Amygdala (tissue), 56 donors: ENCODE measurements at regions not wholly inside any gene's neighbourhood (a gene's known extent, or its start where the extent isn't known, plus 50 kb on each side); places are given as distances from the start of the nearest gene placed in this dataset.

Experiments used
- DNase-seq, 56 donors: peaks; one replicate each; lab custom pipeline; 2025; lab: John Stamatoyannopoulos, UW

DNA sequence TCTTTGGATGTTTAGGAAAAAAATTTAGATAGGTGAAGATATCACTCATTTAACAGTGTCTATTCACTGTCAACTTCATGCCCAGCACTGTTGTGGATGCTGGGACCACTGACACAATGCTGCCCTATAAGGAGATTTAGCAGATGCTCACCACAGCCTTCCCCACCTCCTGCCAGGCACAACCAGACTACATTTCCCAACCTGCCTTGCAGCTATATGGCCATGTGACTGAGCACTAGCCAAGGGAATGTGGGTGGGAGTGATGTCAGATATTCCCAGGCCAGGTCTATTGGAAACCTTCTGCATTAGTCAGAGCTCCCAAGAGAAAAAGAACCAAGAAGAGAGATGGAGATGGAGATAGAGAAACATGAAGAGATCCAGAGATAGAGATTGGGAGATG lies 302.6 kb upstream of the TAS2R1 start:
- no peak for DNase-seq

GRCh38 chr5:9930156-9930555 lies 300.0 kb upstream of the TAS2R1 start:
- DNase-seq: no peak

DNA sequence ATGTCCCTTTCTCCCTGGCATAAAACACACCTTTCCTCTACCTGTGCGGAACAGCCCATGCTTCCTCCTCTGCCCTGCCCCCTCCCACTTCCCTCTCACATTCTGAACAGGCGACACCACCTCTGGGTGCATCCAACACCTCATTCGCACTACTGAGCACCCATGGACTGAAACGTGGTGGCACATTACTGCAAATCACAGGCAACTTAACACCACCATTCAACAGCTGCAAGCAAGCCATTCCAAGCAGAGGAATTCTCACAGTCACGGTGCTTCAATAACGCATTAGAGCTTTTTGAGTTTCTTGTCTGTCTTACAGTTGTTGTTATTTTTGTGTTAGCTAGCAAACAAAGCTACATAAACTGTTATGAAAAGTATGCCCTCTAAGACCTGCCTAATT lies 298.2 kb upstream of the TAS2R1 start:
- no peak for DNase-seq

- no peak for DNase-seq
Observed at GRCh38 chr5:9927521-9927997, 297.4 kb upstream of the TAS2R1 start.

DNA sequence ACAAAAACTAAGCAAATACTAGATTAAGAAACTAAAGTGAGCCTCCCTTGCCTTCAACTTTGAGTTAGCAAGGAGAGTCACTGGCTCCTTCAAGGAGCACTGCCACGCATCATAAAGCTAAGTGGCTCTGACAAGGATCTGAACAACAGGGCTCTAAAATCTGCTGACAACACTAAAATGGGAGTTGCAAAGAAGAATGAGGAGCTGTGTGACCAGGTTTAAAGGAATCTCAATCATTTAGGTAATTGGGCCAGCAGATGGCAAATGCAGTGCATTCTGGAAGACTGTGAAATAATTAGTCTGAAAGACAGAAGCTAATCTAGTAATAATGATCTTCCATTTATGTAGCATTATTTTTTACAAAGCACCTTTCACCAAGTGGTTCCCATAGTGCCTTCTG lies 297.0 kb upstream of the TAS2R1 start:
- no peak for DNase-seq

DNA sequence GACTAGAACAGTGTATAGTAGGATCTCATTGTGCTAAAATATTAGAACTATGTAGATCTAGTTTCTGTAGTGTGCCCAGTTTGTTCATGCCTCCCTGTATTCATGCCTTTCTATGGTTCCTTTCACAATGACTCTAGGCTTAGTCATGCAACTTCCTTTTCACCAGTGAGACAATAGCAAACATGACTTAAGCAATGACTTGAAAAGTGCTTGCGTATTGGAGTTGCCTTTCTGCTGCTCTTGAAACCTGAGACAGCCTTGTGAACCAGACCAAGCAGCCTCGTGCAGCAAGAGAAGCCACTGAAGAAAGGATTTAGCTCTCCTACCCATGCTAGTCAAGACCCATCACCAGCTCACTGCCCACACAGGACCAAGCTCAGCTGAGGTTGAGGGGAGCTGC lies 294.5 kb upstream of the TAS2R1 start:
- DNase-seq: no peak

DNA sequence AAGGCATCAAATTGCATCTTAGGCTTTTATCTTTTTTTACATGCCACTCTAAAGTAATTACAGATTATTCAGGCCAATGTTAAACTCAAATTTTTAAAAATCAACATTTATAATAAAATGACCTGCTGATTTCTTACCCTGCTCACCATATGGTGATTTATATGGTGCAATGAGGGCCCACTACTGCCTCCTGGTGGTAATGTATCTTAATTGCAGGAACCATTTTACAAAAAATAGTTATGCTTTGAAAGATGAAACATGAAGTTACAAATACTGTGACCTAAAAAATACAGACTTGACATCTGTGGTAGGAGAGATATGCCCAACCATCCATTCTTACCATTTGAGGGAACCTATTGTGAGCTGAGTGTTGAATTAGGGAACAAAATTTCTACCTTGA lies 292.6 kb upstream of the TAS2R1 start:
- DNase-seq: no peak

DNA sequence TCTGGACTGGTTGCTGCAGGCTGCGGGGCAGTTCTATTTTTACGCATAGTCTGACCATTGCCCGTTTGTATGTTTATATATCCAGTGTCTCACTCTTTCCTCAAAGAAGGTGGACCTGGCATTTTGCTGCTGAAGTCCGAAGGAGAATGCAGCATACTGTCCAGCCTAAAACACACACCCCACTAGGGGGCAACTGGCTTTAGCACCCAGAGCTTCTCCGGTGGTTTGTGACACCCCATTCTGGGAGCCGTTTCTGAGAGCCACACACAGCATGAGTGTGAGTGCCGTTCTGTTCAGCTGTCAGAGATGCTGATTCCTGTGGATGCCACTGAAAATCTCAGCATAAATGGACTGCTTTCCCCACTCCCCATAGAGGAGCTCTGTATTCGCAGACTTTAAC lies 290.5 kb upstream of the TAS2R1 start:
- no peak for DNase-seq

DNA sequence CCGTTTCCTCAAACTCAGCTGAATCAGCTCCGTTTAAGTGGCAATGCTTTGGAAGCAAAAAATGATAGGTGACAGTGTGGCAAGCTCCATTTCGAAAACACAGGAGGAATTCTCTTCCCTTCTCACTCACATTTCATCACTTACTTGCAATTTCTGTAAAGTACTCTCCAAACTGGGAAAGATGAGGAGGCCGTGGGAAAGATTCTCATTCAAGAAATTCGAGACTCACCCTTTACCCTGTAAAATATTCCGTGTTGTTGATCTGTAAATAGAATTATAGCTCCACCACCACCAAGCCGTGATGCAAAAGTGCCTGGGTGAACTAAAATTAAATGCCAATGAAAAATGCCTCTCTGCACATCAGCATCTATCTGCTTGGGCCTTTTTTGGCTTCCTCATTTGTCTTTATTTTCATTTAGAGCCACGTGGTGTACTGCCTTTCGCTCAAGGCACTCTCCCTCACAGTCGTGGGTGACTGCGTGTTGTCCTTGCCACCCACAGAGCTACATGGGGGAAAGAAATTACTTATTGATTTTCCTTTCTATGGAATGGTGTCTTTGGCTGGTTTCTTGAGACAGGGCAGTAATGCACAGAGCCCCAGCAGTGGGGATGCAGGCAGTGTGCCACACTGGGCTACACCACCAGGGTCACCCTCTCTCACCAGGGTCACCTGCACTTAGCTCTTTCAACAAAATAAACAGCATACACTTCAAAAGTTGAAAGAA lies 289.3 kb upstream of the TAS2R1 start:
- no peak for DNase-seq

DNA sequence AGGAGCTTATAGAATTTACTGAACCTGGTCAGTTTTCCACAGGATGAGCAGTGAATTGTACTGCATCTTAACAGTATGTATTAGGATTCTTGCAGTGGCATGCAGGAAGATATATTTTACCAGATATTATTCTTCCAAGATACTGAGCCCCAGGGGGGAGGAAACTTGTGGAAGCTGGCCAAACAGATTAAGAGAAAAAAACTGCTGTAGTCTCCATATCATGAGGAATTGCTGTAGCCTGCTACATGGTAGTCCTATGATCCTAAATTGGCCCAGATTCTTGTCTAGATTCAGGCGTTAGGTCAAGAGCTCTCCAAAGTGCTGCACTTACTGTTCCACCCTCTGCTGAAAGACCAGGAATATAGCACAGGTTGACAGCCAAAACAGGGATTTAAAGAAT lies 275.5 kb upstream of the TAS2R1 start:
- DNase-seq: no peak

DNA sequence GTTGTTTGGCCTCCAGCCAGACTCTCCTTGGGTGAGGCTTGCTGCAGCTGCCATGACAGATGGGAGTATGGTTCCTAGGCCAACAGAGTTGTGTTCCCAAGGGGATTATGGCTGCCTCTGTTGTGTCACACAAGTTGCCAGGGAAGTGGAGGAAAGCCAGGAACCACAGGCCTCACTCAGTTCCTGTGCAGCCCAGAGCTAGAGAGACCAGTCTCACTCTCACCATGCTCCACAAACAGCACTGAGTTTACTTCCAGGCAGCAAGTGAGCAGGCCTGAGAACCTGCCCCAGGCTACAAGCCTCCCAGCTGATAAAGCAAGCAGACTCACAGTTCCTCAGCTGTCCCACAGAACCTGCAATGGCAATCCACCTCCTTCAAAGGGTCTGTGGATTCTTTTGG lies 273.6 kb upstream of the TAS2R1 start:
- DNase-seq: no peak

DNA sequence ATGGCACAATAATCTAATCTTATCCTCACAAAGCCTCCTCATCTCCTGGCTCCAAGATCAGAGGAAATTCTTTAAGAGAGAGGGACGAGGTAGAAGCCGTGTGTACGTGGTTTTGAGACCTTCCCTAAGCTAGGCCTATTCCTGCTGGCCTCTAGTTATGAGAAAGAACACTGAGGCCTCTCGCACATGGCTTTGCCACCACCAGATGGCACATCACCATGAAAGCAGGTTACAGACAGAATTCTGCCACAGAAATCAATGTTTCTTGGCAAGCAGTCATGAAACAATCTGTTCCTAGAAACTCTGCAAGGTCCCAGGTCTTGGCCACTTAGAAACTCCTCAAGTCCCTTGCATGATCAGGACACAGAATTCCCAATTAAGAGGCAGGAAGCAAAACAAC lies 268.2 kb upstream of the TAS2R1 start:
- peak in 20 of 56 donors; percentile 1 to 49 (median 11) for DNase-seq

DNA sequence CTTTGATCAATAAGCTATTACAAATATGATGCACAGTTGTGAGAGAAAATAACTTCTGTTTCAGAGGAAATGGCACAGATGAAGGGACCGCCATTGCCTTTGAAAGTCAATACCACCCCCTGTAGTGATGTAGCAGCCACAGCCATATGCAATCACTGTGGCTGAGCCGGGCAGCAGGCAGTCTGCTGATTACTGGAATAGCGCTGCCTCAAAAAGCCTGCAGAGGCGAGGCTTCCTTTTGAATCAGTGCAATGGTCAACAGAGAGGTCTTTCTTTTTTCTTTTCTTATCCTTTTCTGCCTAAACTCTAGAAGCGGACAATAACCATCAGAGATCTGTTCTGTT lies 265.1 kb upstream of the TAS2R1 start:
- no peak for DNase-seq

- no peak for DNase-seq
Observed at GRCh38 chr5:9894571-9895301, 264.6 kb upstream of the TAS2R1 start.

- no peak for DNase-seq
Observed at GRCh38 chr5:9892696-9893095, 262.5 kb upstream of the TAS2R1 start.

GRCh38 chr5:9889511-9889910 lies 259.4 kb upstream of the TAS2R1 start:
- DNase-seq: no peak

GRCh38 chr5:9888501-9888901 lies 258.4 kb upstream of the TAS2R1 start:
- peak in 1 of 56 donors; percentile 3 for DNase-seq

DNA sequence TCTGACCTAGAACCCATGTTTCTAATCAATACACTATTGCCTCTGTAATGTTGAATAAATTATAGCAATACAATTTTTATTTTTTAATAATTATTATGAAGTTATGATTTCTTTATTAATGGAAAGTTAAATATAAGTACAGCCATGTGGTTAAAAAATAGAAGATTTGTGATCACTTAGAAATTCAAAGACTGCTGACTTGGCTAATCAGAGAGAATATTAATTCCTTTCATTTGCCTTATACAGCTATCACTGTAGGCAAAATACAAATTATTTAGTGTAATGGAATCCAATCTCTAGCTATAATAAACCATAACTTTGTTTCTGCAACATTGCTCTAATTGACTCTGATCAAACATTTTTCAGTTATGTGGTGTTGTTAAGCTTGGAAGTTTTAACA lies 255.0 kb upstream of the TAS2R1 start:
- no peak for DNase-seq

DNA sequence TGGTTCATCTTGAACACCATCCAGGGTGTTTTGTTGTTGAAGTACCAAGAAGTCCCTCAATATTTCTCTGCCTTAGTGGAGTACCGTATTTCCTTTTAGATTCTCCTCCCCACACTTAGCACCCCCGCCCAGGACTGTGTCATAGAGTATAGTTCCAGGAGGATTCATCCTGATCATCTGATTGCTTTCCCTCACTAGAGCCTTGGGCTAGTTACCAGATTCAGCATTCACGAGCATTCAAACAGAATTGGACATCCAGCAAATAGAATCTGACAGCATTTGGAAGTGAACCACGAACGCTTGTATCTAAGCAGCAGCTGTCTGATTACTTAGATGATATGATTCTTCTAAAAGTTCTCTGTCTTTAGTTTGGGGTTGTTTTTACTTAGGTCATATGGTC lies 248.1 kb upstream of the TAS2R1 start:
- DNase-seq: no peak

- no peak for DNase-seq
Observed at GRCh38 chr5:9877488-9877887, 247.3 kb upstream of the TAS2R1 start.

DNA sequence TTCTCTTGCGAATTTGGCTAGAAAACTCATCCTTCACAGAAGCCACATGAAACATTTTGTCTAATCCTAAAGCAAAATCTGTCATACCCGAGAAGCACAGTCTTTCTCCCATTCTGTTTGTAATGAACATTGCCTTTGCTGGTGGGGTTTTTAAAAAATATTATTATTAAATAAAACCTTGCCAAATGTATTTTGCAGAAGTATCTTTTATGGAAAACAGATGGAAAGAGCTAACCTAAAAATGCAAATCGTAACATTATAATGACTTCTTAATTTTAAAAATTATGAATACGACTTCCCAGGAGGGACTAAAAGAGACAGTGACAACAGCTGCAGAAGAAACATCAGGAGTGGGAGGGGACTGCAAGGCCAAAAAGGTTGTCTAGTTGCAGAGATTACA lies 246.3 kb upstream of the TAS2R1 start:
- DNase-seq: no peak

DNA sequence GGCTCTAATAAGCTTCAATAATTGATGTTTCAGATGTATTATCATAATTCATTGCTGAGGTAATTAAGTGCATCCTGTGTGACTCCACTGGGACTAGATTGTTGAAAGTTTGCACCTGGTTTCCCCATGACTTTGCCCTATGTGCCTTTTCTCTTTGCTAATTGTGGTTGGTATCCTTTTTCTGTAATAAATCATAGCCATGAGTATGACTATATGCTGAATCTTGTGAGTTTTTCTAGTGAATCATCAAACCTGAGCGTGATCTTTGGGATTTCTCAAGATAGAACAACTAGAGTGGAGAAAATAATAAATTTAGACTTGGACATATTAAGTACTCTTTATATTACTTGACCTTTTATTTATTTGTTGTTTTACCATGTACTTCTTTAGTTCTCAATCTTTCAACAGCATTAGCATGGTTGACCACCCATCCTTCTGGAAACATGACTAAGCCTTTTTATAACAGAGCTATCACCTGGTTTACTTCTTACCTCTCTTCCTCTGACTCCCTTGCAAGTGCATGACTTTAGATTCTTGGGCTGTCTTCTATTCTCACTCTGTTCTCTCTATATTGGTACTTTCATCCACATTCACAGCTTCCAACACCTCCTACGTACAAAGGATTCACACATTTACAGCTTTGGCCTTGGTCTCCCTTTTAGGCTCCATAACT lies 239.6 kb upstream of the TAS2R1 start:
- DNase-seq: no peak
